MCF 10A (cell line): ENCODE measurements at regions not wholly inside any gene's neighbourhood (a gene's known extent, or its start where the extent isn't known, plus 50 kb on each side); places are given as distances from the start of the nearest gene placed in this dataset.

Source experiments
- BruUV-seq: library from RNA; stranded (reverse); fragments of 400-500 nt; replicated peaks from 2 replicates; lab custom pipeline; 2021; lab: Mats Ljungman, UMichigan
- CTCF ChIA-PET: fragments of 300-600 bp; sonication (Branson Sonifier 250); formaldehyde crosslinking; extraction: SDS; loops from one replicate; lab custom pipeline; 2021; ENCODE audit warnings: antibody characterized with exemption, inconsistent platforms; lab: Yijun Ruan, JAX
- POLR2A ChIA-PET: fragments of 300-600, 350-650 bp; sonication (Branson Sonifier 250); formaldehyde crosslinking; extraction: SDS; loops from one replicate; lab custom pipeline; 2020; ENCODE audit warnings: antibody characterized with exemption, inconsistent platforms; lab: Yijun Ruan, JAX
- DNase-seq: peaks from one replicate; pipeline ENCODE4 v3.0.0-alpha.2; 2018; ENCODE audit not compliant: unreplicated experiment
- H3K27ac Mint-ChIP-seq: one replicate; pipeline ENCODE4 v1.8.0; 2022; ENCODE audit warnings: mild to moderate bottlenecking, low read depth, mixed read lengths; ENCODE audit not compliant: unreplicated experiment
- H3K27me3 Mint-ChIP-seq: one replicate; pipeline ENCODE4 v1.8.0; 2022; ENCODE audit warnings: mixed read lengths; ENCODE audit not compliant: insufficient read depth, unreplicated experiment
- H3K36me3 Mint-ChIP-seq: one replicate; pipeline ENCODE4 v1.8.0; 2022; ENCODE audit warnings: mild to moderate bottlenecking, moderate library complexity, mixed read lengths; ENCODE audit not compliant: insufficient read depth, unreplicated experiment
- H3K4me1 Mint-ChIP-seq: one replicate; pipeline ENCODE4 v1.8.0; 2022; ENCODE audit warnings: mixed read lengths; ENCODE audit not compliant: insufficient read depth, unreplicated experiment
- H3K4me3 Mint-ChIP-seq: one replicate; pipeline ENCODE4 v1.8.0; 2022; ENCODE audit warnings: mild to moderate bottlenecking, moderate library complexity, mixed read lengths; ENCODE audit not compliant: unreplicated experiment
- H3K9me3 Mint-ChIP-seq: one replicate; pipeline ENCODE4 v1.8.0; 2022; ENCODE audit warnings: mixed read lengths; ENCODE audit not compliant: unreplicated experiment
- intact Hi-C: fragments of 100-400 bp; cut with micrococcal nuclease; formaldehyde crosslinking; loops from 2 replicates; pipeline ENCODE4 v1.14.1; 2022
- TF ChIP-seq, protein P1 (sequence below): fragments of 200-600 bp; IDR thresholded peaks from one replicate; pipeline ENCODE4 v1.8.0; 2022; ENCODE audit warnings: antibody characterized with exemption, mild to moderate bottlenecking; ENCODE audit not compliant: unreplicated experiment

GRCh38 chr1:199071080-199071479, 432.2 kb downstream of the PTPRC start:
- TF ChIP-seq, protein P1, sequence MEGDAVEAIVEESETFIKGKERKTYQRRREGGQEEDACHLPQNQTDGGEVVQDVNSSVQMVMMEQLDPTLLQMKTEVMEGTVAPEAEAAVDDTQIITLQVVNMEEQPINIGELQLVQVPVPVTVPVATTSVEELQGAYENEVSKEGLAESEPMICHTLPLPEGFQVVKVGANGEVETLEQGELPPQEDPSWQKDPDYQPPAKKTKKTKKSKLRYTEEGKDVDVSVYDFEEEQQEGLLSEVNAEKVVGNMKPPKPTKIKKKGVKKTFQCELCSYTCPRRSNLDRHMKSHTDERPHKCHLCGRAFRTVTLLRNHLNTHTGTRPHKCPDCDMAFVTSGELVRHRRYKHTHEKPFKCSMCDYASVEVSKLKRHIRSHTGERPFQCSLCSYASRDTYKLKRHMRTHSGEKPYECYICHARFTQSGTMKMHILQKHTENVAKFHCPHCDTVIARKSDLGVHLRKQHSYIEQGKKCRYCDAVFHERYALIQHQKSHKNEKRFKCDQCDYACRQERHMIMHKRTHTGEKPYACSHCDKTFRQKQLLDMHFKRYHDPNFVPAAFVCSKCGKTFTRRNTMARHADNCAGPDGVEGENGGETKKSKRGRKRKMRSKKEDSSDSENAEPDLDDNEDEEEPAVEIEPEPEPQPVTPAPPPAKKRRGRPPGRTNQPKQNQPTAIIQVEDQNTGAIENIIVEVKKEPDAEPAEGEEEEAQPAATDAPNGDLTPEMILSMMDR = no peak
- Mint-ChIP-seq H3K27ac (no peak overlapping the region), H3K4me1 (no peaks in the 10 kb centered on the region), H3K9me3 (no peaks in the 10 kb centered on the region), H3K27me3 (no peaks in the 10 kb centered on the region), H3K36me3 (no peaks in the 10 kb centered on the region), H3K4me3 (no peak overlapping the region)
- ChIA-PET POLR2A (no interaction called here), CTCF (interaction anchor here (0.6 kb wide), 1 partner anchor 1315 kb away, joined by 5 read pairs; no protein-coding TSS in a partner anchor)
- DNase-seq = no peak
- BruUV-seq = no TSS peak
- intact Hi-C loops = no loop called here

DNA sequence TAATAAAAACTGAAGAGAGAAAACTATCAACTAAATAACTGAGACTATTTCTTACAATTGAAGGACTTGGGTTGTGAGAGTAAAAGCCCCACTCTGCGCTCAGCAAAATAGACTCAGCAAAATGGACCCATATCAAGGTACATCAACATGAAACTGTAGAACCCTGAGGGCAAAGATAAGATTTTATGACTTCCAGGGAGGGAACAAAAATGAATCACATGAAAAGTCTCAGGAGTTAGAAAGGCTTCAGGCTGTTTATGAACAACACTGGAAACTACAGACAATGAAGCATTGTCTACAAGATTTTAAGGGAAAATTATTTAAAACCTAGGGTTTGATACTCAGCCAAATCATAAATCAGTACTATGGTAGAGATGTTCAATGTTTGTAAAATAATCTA, 434.3 kb downstream of the PTPRC start:
- Mint-ChIP-seq H3K4me3 (no peak overlapping the region), H3K9me3 (no peaks in the 10 kb centered on the region), H3K27me3 (no peaks in the 10 kb centered on the region), H3K36me3 (no peaks in the 10 kb centered on the region), H3K27ac (no peak overlapping the region), H3K4me1 (no peaks in the 10 kb centered on the region)
- BruUV-seq = no TSS peak
- ChIA-PET POLR2A (no interaction called here), CTCF (no interaction called here)
- TF ChIP-seq, protein P1 = no peak
- intact Hi-C loops = no loop called here
- no peak for DNase-seq

- TF ChIP-seq, protein P1 = no peak
- CTCF ChIA-PET = interaction anchor here (1.3 kb wide), 1 partner anchor 32 kb away, joined by 4 read pairs; no protein-coding TSS in a partner anchor
- Mint-ChIP-seq H3K36me3 (no peaks in the 10 kb centered on the region), H3K27me3 (no peaks in the 10 kb centered on the region), H3K27ac (no peak overlapping the region), H3K4me1 (no peaks in the 10 kb centered on the region), H3K4me3 (no peak overlapping the region), H3K9me3 (no peaks in the 10 kb centered on the region)
- POLR2A ChIA-PET = interaction anchor here (0.6 kb wide), 1 partner anchor 160 kb away, joined by 4 read pairs; no protein-coding TSS in a partner anchor
- intact Hi-C loops = no loop called here
- DNase-seq = no peak
- no TSS peak for BruUV-seq
Observed at GRCh38 chr1:199075792-199076191, 437.0 kb downstream of the PTPRC start.

DNA sequence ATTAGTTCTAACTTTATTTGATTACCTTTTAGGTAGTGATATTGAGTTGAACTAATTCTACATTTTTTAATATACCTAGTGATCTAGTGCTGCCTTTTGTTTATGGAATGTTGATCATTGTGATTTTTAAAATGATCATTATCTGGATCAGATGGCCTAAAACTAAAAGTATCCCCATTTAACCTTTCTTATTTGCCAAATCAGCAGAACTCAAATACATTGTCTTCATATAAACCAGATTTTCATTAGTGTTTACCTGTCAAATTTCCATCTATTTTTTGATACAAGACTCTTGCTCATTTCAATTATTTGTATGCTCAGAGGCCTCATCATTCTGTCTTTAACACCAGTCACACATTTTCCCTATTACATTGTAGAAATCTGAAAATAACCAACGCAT, 441.2 kb downstream of the PTPRC start:
- ChIA-PET CTCF (interaction anchor here (1.0 kb wide), 2 partner anchors 14 to 35 kb away, joined by 3 read pairs; no protein-coding TSS in a partner anchor), POLR2A (no interaction called here)
- H3K9me3 Mint-ChIP-seq = no peaks in the 10 kb centered on the region
- H3K4me1 Mint-ChIP-seq = no peaks in the 10 kb centered on the region
- H3K27ac Mint-ChIP-seq = no peak overlapping the region
- H3K27me3 Mint-ChIP-seq = no peaks in the 10 kb centered on the region
- no TSS peak for BruUV-seq
- no peaks in the 10 kb centered on the region for H3K36me3 Mint-ChIP-seq
- TF ChIP-seq, protein P1 = no peak
- no peak overlapping the region for H3K4me3 Mint-ChIP-seq
- DNase-seq = no peak
- intact Hi-C loops = no loop called here
